DOHH2 (cell line): ENCODE measurements at regions not wholly inside any gene's neighbourhood (a gene's known extent, or its start where the extent isn't known, plus 50 kb on each side); places are given as distances from the start of the nearest gene placed in this dataset.

ENCODE experiments used
- H3F3A ChIP-seq: fragments of 200-600 bp; sonication (generic), shearing (Covaris generic); 2 replicates; pipeline ENCODE4 v1.6.0; 2016; ENCODE audit warnings: antibody characterized with exemption, mild to moderate bottlenecking; ENCODE audit not compliant: control insufficient read depth, insufficient read depth
- H3K27ac ChIP-seq: fragments of 200-600 bp; sonication (generic); 2 replicates; pipeline ENCODE4 v1.5.1; 2014; ENCODE audit warnings: low read depth, mild to moderate bottlenecking, low read length, moderate library complexity
- H3K27me3 ChIP-seq: fragments of 200-600 bp; sonication (generic); 2 replicates; pipeline ENCODE4 v1.6.1; 2014; ENCODE audit warnings: mild to moderate bottlenecking, low read length, mixed read lengths; ENCODE audit not compliant: control insufficient read depth
- H3K36me3 ChIP-seq: fragments of 200-600 bp; sonication (generic); 2 replicates; pipeline ENCODE4 v1.6.1; 2014; ENCODE audit warnings: mild to moderate bottlenecking, low read length, moderate library complexity, mixed read lengths; ENCODE audit not compliant: control insufficient read depth
- H3K4me1 ChIP-seq: fragments of 200-600 bp; sonication (generic); 2 replicates; pipeline ENCODE4 v1.6.1; 2014; ENCODE audit warnings: mild to moderate bottlenecking, low read length, mixed read lengths; ENCODE audit not compliant: control insufficient read depth
- H3K4me2 ChIP-seq: fragments of 200-600 bp; sonication (generic); 2 replicates; pipeline ENCODE4 v1.6.0; 2014; ENCODE audit warnings: mild to moderate bottlenecking, low read length, moderate library complexity
- H3K4me3 ChIP-seq: fragments of 200-600 bp; sonication (generic); 2 replicates; pipeline ENCODE4 v1.5.1; 2014; ENCODE audit warnings: mild to moderate bottlenecking, low read length, mixed read lengths
- H3K79me2 ChIP-seq: fragments of 200-600 bp; sonication (generic); 2 replicates; pipeline ENCODE4 v1.6.1; 2014; ENCODE audit warnings: mild to moderate bottlenecking, low read length, mixed read lengths; ENCODE audit not compliant: control insufficient read depth
- H3K9me2 ChIP-seq: fragments of 200-600 bp; sonication (generic); replicated peaks from 2 replicates; pipeline ENCODE4 v1.6.1; 2014; ENCODE audit warnings: mild to moderate bottlenecking, low read length, mixed read lengths; ENCODE audit not compliant: control insufficient read depth
- H3K9me3 ChIP-seq: fragments of 200-600 bp; sonication (generic); 2 replicates; pipeline ENCODE4 v1.6.1; 2014; ENCODE audit warnings: antibody characterized with exemption, low read length, mixed read lengths; ENCODE audit not compliant: control insufficient read depth, insufficient read depth
- H4K20me1 ChIP-seq: fragments of 200-600 bp; sonication (generic); 2 replicates; pipeline ENCODE4 v1.6.0; 2014; ENCODE audit warnings: low read depth, mild to moderate bottlenecking, antibody characterized with exemption, low read length, moderate library complexity; ENCODE audit not compliant: control insufficient read depth, insufficient read depth
- CTCF ChIP-seq: fragments of 200-600 bp; sonication (generic); IDR thresholded peaks from one replicate; pipeline ENCODE4 v1.5.1; 2014; ENCODE audit warnings: antibody characterized with exemption, mild to moderate bottlenecking, low read depth, low read length; ENCODE audit not compliant: poor library complexity, severe bottlenecking
- EZH2phosphoT487 ChIP-seq: fragments of 200-600 bp; sonication (generic); IDR thresholded peaks from 2 replicates; pipeline ENCODE4 v1.6.1; 2017; ENCODE audit warnings: borderline replicate concordance, mild to moderate bottlenecking, antibody characterized with exemption, low read length, moderate library complexity, mixed read lengths

GRCh38 chr9:21561502-21561901 is 79.4 kb upstream of the IFNE start:
- no peaks in the 10 kb centered on the region for H3K79me2 ChIP-seq

GRCh38 chr9:21564175-21564574 is 82.1 kb upstream of the IFNE start:
- no peaks in the 10 kb centered on the region for H3K79me2 ChIP-seq
- no peak overlapping the region for H3K4me2 ChIP-seq
- H3K4me1 ChIP-seq, result no peaks in the 10 kb centered on the region
- H4K20me1 ChIP-seq, result no peaks in the 10 kb centered on the region
- no peak overlapping the region for H3K27ac ChIP-seq
- no peaks in the 10 kb centered on the region for H3K27me3 ChIP-seq
- H3K9me3 ChIP-seq, result peaks cover 7% of the 10 kb centered on the region; the same call in 1 of the 2 replicates
- H3K36me3 ChIP-seq, result no peaks in the 10 kb centered on the region
- no peak for TF ChIP-seq EZH2phosphoT487
- no peak for TF ChIP-seq CTCF
- no peak overlapping the region for H3K4me3 ChIP-seq
- H3F3A ChIP-seq, result no peaks in the 10 kb centered on the region
- no peaks in the 10 kb centered on the region for H3K9me2 ChIP-seq

More at GRCh38 chr9:21561502-21561901, 79.4 kb upstream of the IFNE start:
- H3K4me2 ChIP-seq, result no peak overlapping the region
- no peaks in the 10 kb centered on the region for H3K4me1 ChIP-seq
- H4K20me1 ChIP-seq, result no peaks in the 10 kb centered on the region
- TF ChIP-seq EZH2phosphoT487, result no peak
- TF ChIP-seq CTCF, result no peak
- no peaks in the 10 kb centered on the region for H3K9me2 ChIP-seq
- H3K27me3 ChIP-seq, result no peaks in the 10 kb centered on the region
- no peak overlapping the region for H3K4me3 ChIP-seq
- no peaks in the 10 kb centered on the region for H3K36me3 ChIP-seq
- peaks cover 7% of the 10 kb centered on the region; the same call in 1 of the 2 replicates for H3K9me3 ChIP-seq
- no peaks in the 10 kb centered on the region for H3F3A ChIP-seq
- H3K27ac ChIP-seq, result no peak overlapping the region

GRCh38 chr9:21565155-21565554 is 83.0 kb upstream of the IFNE start:
- Histone ChIP-seq H3K36me3 (no peaks in the 10 kb centered on the region), H3K9me2 (no peaks in the 10 kb centered on the region), H3K4me3 (no peak overlapping the region), H3K4me2 (no peak overlapping the region), H3F3A (no peaks in the 10 kb centered on the region), H3K27me3 (no peaks in the 10 kb centered on the region), H4K20me1 (no peaks in the 10 kb centered on the region), H3K27ac (no peak overlapping the region), H3K79me2 (no peaks in the 10 kb centered on the region), H3K4me1 (no peaks in the 10 kb centered on the region), H3K9me3 (peaks cover 3% of the 10 kb centered on the region; the same call in 1 of the 2 replicates)
- TF ChIP-seq EZH2phosphoT487, result no peak
- TF ChIP-seq CTCF, result no peak
